WTC11 (cell line): ENCODE measurements at regions not wholly inside any gene's neighbourhood (a gene's known extent, or its start where the extent isn't known, plus 50 kb on each side); places are given as distances from the start of the nearest gene placed in this dataset.

Experiments used
- ATAC-seq: fragments of 200-7000 bp; cut with Tn5 transposase; 2 replicates; pipeline ENCODE4 v1.10.0; 2021; ENCODE audit warnings: mild to moderate bottlenecking, moderate library complexity
- CTCF ChIA-PET: fragments of 300-600 bp; sonication (Branson Sonifier 250); formaldehyde crosslinking; loops from one replicate; lab custom pipeline; 2021; ENCODE audit warnings: antibody characterized with exemption; lab: Charles Lee
- POLR2A ChIA-PET: fragments of 350-600 bp; sonication (Branson Sonifier 250); formaldehyde crosslinking; loops from one replicate; lab custom pipeline; 2021; ENCODE audit warnings: antibody characterized with exemption; lab: Charles Lee
- DNase-seq: peaks from one replicate; pipeline ENCODE4 v3.0.0; 2021; ENCODE audit warnings: low spot score
- H3K27ac Mint-ChIP-seq: 2 replicates; pipeline ENCODE4 v1.8.0; 2021; ENCODE audit warnings: mixed read lengths
- H3K27me3 Mint-ChIP-seq: 2 replicates; pipeline ENCODE4 v1.8.0; 2021; ENCODE audit warnings: low read depth, mild to moderate bottlenecking, moderate library complexity, mixed read lengths
- H3K36me3 Mint-ChIP-seq: 2 replicates; pipeline ENCODE4 v1.8.0; 2021; ENCODE audit warnings: mixed read lengths
- H3K4me1 Mint-ChIP-seq: 2 replicates; pipeline ENCODE4 v1.8.0; 2022; ENCODE audit warnings: mixed read lengths
- H3K4me3 Mint-ChIP-seq: 2 replicates; pipeline ENCODE4 v1.8.0; 2021; ENCODE audit warnings: mild to moderate bottlenecking, moderate library complexity, mixed read lengths
- H3K9me3 Mint-ChIP-seq: 2 replicates; pipeline ENCODE4 v1.8.0; 2021; ENCODE audit warnings: mixed read lengths
- ESRRA ChIP-seq: sonication (generic); formaldehyde crosslinking; IDR thresholded peaks from 2 replicates; pipeline ENCODE4 v1.8.1; 2022; ENCODE audit warnings: mild to moderate bottlenecking, missing genetic modification reagents, borderline replicate concordance
- GRHL2 ChIP-seq: fragments of 250-450 bp; sonication (Bioruptor Pico); IDR thresholded peaks from 2 replicates; pipeline ENCODE4 v1.8.0; 2022; ENCODE audit warnings: mild to moderate bottlenecking, moderate library complexity; ENCODE audit not compliant: insufficient replicate concordance, severe bottlenecking
- HMGA2 ChIP-seq: fragments of 250-450 bp; sonication (Bioruptor Pico); IDR thresholded peaks from 2 replicates; pipeline ENCODE4 v1.4.0; 2021; ENCODE audit warnings: mild to moderate bottlenecking, moderate library complexity
- NFYB ChIP-seq: sonication (generic); formaldehyde crosslinking; conservative IDR thresholded peaks from 2 replicates; pipeline ENCODE4 v1.8.0; 2022; ENCODE audit warnings: low read depth, missing genetic modification reagents
- NR1H2 ChIP-seq: sonication (generic); formaldehyde crosslinking; IDR thresholded peaks from 2 replicates; pipeline ENCODE4 v1.9.0; 2021; ENCODE audit warnings: mild to moderate bottlenecking, moderate library complexity, missing genetic modification reagents
- NR2C2 ChIP-seq: sonication (generic); formaldehyde crosslinking; IDR thresholded peaks from 2 replicates; pipeline ENCODE4 v1.8.0; 2022; ENCODE audit warnings: mild to moderate bottlenecking, missing genetic modification reagents
- RORB ChIP-seq: fragments of 250-450 bp; sonication (Bioruptor Pico); IDR thresholded peaks from 2 replicates; pipeline ENCODE4 v1.9.0; 2021; ENCODE audit warnings: mild to moderate bottlenecking
- SMAD4 ChIP-seq: sonication (generic); formaldehyde crosslinking; IDR thresholded peaks from 2 replicates; pipeline ENCODE4 v1.8.0; 2022; ENCODE audit warnings: mild to moderate bottlenecking, missing genetic modification reagents
- SOX15 ChIP-seq: fragments of 250-450 bp; sonication (Bioruptor Pico); IDR thresholded peaks from 2 replicates; pipeline ENCODE4 v1.9.0; 2021; ENCODE audit warnings: mild to moderate bottlenecking
- SP1 ChIP-seq: sonication (generic); formaldehyde crosslinking; conservative IDR thresholded peaks from 2 replicates; pipeline ENCODE4 v1.8.1; 2022; ENCODE audit warnings: missing genetic modification reagents
- TEAD1 ChIP-seq: sonication (generic); formaldehyde crosslinking; IDR thresholded peaks from 2 replicates; pipeline ENCODE4 v1.8.0; 2022; ENCODE audit warnings: mild to moderate bottlenecking, missing genetic modification reagents
- ZBTB21 ChIP-seq: sonication (generic); formaldehyde crosslinking; IDR thresholded peaks from 2 replicates; pipeline ENCODE4 v1.8.1; 2023; ENCODE audit warnings: mild to moderate bottlenecking, missing genetic modification reagents, borderline replicate concordance
- ZNF416 ChIP-seq: fragments of 250-450 bp; sonication (Bioruptor Pico); IDR thresholded peaks from 2 replicates; pipeline ENCODE4 v1.9.0; 2021; ENCODE audit warnings: mild to moderate bottlenecking, inconsistent platforms
- ZNF671 ChIP-seq: fragments of 250-450 bp; sonication (Bioruptor Pico); IDR thresholded peaks from 2 replicates; pipeline ENCODE4 v1.8.0; 2021; ENCODE audit warnings: mild to moderate bottlenecking
- TF ChIP-seq, protein P1 (sequence below): sonication (generic); formaldehyde crosslinking; IDR thresholded peaks from 2 replicates; pipeline ENCODE4 v1.8.1; 2022; ENCODE audit warnings: mild to moderate bottlenecking, missing genetic modification reagents, moderate library complexity, borderline replicate concordance
- TF ChIP-seq, protein P2 (sequence below): fragments of 200-600 bp; IDR thresholded peaks from 2 replicates; pipeline ENCODE4 v1.8.0; 2022; ENCODE audit warnings: antibody characterized with exemption
- TF ChIP-seq, protein P3 (sequence below): sonication (generic); formaldehyde crosslinking; IDR thresholded peaks from 2 replicates; pipeline ENCODE4 v1.8.0; 2022; ENCODE audit warnings: missing genetic modification reagents
- TF ChIP-seq, protein P4 (sequence below): sonication (generic); formaldehyde crosslinking; IDR thresholded peaks from 2 replicates; pipeline ENCODE4 v1.8.1; 2023; ENCODE audit warnings: mild to moderate bottlenecking, missing genetic modification reagents
- TF ChIP-seq, protein P5 (sequence below): fragments of 250-450 bp; sonication (Bioruptor Pico); IDR thresholded peaks from 2 replicates; pipeline ENCODE4 v2.1.2; 2022; ENCODE audit warnings: mild to moderate bottlenecking, moderate library complexity
- TF ChIP-seq, protein P6 (sequence below): sonication (generic); formaldehyde crosslinking; IDR thresholded peaks from 2 replicates; pipeline ENCODE4 v1.8.0; 2022; ENCODE audit warnings: mild to moderate bottlenecking, missing genetic modification reagents
- TF ChIP-seq, protein P7 (sequence below): sonication (generic); formaldehyde crosslinking; IDR thresholded peaks from 2 replicates; pipeline ENCODE4 v1.8.1; 2022; ENCODE audit warnings: low read depth, missing genetic modification reagents, borderline replicate concordance
- TF ChIP-seq, protein P8 (sequence below): fragments of 250-450 bp; sonication (Bioruptor Pico); IDR thresholded peaks from 2 replicates; pipeline ENCODE4 v1.9.0; 2021; ENCODE audit warnings: mild to moderate bottlenecking

DNA sequence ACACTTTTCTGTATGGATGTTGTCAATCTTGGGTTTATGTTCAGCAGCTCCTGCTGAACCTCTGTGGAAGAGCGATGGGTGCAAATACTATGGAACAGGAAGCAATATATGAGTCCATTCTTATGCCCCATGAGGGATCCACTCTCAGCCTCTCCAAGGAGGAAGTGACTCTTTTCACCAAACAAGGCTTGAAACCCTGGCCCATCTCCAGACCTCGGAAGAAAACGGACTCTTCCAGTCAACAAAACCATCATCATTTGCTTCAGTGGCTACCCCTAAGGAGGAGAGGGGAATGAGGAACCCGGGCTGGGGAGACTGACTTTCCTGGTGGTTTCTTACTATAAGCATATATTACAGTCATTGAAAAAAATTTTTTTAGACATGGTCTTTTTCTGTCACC lies 206.2 kb downstream of the AXIN2 start:
- Mint-ChIP-seq H3K36me3 (no peaks in the 10 kb centered on the region), H3K4me1 (no peaks in the 10 kb centered on the region), H3K27me3 (no peaks in the 10 kb centered on the region; the same call in 1 of the 2 replicates), H3K4me3 (no peak overlapping the region), H3K27ac (no peak overlapping the region), H3K9me3 (no peaks in the 10 kb centered on the region)
- TF ChIP-seq NR2C2 (CRISPR knock-in tag) (no peak), SP1 (no peak), RORB (CRISPR knock-in tag) (no peak), SMAD4 (CRISPR knock-in tag) (no peak), NFYB (CRISPR knock-in tag) (no peak), ZNF416 (CRISPR knock-in tag) (no peak), ZBTB21 (CRISPR knock-in tag) (no peak)
- TF ChIP-seq, protein P1, sequence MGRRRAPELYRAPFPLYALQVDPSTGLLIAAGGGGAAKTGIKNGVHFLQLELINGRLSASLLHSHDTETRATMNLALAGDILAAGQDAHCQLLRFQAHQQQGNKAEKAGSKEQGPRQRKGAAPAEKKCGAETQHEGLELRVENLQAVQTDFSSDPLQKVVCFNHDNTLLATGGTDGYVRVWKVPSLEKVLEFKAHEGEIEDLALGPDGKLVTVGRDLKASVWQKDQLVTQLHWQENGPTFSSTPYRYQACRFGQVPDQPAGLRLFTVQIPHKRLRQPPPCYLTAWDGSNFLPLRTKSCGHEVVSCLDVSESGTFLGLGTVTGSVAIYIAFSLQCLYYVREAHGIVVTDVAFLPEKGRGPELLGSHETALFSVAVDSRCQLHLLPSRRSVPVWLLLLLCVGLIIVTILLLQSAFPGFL (CRISPR knock-in tag) = no peak
- TF ChIP-seq, protein P2, sequence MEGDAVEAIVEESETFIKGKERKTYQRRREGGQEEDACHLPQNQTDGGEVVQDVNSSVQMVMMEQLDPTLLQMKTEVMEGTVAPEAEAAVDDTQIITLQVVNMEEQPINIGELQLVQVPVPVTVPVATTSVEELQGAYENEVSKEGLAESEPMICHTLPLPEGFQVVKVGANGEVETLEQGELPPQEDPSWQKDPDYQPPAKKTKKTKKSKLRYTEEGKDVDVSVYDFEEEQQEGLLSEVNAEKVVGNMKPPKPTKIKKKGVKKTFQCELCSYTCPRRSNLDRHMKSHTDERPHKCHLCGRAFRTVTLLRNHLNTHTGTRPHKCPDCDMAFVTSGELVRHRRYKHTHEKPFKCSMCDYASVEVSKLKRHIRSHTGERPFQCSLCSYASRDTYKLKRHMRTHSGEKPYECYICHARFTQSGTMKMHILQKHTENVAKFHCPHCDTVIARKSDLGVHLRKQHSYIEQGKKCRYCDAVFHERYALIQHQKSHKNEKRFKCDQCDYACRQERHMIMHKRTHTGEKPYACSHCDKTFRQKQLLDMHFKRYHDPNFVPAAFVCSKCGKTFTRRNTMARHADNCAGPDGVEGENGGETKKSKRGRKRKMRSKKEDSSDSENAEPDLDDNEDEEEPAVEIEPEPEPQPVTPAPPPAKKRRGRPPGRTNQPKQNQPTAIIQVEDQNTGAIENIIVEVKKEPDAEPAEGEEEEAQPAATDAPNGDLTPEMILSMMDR = no peak
- TF ChIP-seq, protein P3, sequence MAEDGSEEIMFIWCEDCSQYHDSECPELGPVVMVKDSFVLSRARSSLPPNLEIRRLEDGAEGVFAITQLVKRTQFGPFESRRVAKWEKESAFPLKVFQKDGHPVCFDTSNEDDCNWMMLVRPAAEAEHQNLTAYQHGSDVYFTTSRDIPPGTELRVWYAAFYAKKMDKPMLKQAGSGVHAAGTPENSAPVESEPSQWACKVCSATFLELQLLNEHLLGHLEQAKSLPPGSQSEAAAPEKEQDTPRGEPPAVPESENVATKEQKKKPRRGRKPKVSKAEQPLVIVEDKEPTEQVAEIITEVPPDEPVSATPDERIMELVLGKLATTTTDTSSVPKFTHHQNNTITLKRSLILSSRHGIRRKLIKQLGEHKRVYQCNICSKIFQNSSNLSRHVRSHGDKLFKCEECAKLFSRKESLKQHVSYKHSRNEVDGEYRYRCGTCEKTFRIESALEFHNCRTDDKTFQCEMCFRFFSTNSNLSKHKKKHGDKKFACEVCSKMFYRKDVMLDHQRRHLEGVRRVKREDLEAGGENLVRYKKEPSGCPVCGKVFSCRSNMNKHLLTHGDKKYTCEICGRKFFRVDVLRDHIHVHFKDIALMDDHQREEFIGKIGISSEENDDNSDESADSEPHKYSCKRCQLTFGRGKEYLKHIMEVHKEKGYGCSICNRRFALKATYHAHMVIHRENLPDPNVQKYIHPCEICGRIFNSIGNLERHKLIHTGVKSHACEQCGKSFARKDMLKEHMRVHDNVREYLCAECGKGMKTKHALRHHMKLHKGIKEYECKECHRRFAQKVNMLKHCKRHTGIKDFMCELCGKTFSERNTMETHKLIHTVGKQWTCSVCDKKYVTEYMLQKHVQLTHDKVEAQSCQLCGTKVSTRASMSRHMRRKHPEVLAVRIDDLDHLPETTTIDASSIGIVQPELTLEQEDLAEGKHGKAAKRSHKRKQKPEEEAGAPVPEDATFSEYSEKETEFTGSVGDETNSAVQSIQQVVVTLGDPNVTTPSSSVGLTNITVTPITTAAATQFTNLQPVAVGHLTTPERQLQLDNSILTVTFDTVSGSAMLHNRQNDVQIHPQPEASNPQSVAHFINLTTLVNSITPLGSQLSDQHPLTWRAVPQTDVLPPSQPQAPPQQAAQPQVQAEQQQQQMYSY (CRISPR knock-in tag) = no peak
- TF ChIP-seq, protein P4, sequence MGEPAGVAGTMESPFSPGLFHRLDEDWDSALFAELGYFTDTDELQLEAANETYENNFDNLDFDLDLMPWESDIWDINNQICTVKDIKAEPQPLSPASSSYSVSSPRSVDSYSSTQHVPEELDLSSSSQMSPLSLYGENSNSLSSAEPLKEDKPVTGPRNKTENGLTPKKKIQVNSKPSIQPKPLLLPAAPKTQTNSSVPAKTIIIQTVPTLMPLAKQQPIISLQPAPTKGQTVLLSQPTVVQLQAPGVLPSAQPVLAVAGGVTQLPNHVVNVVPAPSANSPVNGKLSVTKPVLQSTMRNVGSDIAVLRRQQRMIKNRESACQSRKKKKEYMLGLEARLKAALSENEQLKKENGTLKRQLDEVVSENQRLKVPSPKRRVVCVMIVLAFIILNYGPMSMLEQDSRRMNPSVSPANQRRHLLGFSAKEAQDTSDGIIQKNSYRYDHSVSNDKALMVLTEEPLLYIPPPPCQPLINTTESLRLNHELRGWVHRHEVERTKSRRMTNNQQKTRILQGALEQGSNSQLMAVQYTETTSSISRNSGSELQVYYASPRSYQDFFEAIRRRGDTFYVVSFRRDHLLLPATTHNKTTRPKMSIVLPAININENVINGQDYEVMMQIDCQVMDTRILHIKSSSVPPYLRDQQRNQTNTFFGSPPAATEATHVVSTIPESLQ (CRISPR knock-in tag) = no peak
- TF ChIP-seq, protein P5, sequence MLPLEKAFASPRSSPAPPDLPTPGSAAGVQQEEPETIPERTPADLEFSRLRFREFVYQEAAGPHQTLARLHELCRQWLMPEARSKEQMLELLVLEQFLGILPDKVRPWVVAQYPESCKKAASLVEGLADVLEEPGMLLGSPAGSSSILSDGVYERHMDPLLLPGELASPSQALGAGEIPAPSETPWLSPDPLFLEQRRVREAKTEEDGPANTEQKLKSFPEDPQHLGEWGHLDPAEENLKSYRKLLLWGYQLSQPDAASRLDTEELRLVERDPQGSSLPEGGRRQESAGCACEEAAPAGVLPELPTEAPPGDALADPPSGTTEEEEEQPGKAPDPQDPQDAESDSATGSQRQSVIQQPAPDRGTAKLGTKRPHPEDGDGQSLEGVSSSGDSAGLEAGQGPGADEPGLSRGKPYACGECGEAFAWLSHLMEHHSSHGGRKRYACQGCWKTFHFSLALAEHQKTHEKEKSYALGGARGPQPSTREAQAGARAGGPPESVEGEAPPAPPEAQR = no peak
- ATAC-seq = no peak
- POLR2A ChIA-PET = no interaction called here
- no peak for DNase-seq
- CTCF ChIA-PET = no interaction called here

DNA sequence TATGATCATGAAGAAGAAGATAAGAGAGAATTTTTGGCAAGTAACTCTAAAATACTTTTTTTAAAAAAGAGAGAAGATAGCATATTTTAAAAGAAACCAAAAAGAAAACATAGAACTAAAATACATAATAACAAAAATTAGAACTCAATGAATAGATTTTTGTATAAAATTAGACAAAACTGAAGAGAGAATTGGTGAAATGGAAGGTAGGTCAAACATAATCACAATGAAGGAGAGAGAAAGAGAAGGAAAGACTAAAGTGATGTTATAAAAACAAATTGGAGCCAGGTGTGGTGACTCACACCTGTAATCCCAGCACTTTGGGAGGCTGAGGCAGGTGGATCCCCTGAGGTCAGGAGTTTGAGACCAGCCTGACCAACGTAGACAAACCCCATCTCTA lies 211.5 kb downstream of the AXIN2 start:
- Mint-ChIP-seq H3K9me3 (peaks cover 6% of the 10 kb centered on the region), H3K36me3 (no peaks in the 10 kb centered on the region), H3K4me1 (no peaks in the 10 kb centered on the region), H3K4me3 (no peak overlapping the region), H3K27ac (no peak overlapping the region), H3K27me3 (no peaks in the 10 kb centered on the region; the same call in 1 of the 2 replicates)
- ATAC-seq (no peak), DNase-seq (no peak)
- ChIA-PET CTCF (no interaction called here), POLR2A (no interaction called here)
- TF ChIP-seq, protein P6, sequence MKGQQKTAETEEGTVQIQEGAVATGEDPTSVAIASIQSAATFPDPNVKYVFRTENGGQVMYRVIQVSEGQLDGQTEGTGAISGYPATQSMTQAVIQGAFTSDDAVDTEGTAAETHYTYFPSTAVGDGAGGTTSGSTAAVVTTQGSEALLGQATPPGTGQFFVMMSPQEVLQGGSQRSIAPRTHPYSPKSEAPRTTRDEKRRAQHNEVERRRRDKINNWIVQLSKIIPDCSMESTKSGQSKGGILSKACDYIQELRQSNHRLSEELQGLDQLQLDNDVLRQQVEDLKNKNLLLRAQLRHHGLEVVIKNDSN = no peak
- no peak for TF ChIP-seq HMGA2 (CRISPR knock-in tag)
- TF ChIP-seq, protein P7, sequence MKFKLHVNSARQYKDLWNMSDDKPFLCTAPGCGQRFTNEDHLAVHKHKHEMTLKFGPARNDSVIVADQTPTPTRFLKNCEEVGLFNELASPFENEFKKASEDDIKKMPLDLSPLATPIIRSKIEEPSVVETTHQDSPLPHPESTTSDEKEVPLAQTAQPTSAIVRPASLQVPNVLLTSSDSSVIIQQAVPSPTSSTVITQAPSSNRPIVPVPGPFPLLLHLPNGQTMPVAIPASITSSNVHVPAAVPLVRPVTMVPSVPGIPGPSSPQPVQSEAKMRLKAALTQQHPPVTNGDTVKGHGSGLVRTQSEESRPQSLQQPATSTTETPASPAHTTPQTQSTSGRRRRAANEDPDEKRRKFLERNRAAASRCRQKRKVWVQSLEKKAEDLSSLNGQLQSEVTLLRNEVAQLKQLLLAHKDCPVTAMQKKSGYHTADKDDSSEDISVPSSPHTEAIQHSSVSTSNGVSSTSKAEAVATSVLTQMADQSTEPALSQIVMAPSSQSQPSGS = no peak
- no peak for TF ChIP-seq SOX15
- TF ChIP-seq, protein P8, sequence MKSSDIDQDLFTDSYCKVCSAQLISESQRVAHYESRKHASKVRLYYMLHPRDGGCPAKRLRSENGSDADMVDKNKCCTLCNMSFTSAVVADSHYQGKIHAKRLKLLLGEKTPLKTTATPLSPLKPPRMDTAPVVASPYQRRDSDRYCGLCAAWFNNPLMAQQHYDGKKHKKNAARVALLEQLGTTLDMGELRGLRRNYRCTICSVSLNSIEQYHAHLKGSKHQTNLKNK = no peak
- TF ChIP-seq ZNF671 (CRISPR knock-in tag) = no peak
- TF ChIP-seq ESRRA = no peak
- TF ChIP-seq TEAD1 (CRISPR knock-in tag) = no peak
- TF ChIP-seq NR1H2 (CRISPR knock-in tag) = no peak
- no peak for TF ChIP-seq GRHL2
